IMR-90 (cell line): ENCODE measurements at regions not wholly inside any gene's neighbourhood (a gene's known extent, or its start where the extent isn't known, plus 50 kb on each side); places are given as distances from the start of the nearest gene placed in this dataset.
"Not testable (repeated sequence)": the region's sequence is repeated elsewhere in the genome, so short reads cannot be mapped to it uniquely, and the experiment has no call there.

ENCODE experiments used
- ATAC-seq: fragments of 200-7000 bp; cut with Tn5 transposase; 2 replicates; pipeline ENCODE4 v1.9.1; 2020; ENCODE audit warnings: low read depth, mild to moderate bottlenecking, moderate library complexity
- BruUV-seq: library from RNA; stranded (reverse); fragments of 400-500 nt; replicated peaks from 2 replicates; lab custom pipeline; 2021; lab: Mats Ljungman, UMichigan
- CTCF ChIA-PET: fragments of 300-600 bp; formaldehyde crosslinking; extraction: SDS; loops from one replicate; lab custom pipeline; 2021; ENCODE audit warnings: antibody characterized with exemption; lab: Yijun Ruan, JAX
- POLR2A ChIA-PET: fragments of 300-600 bp; sonication (Branson Sonifier 250); formaldehyde crosslinking; loops from one replicate; lab custom pipeline; 2022; ENCODE audit warnings: antibody characterized with exemption; ENCODE audit not compliant: unreplicated experiment; lab: Charles Lee
- DNase-seq: peaks from one replicate; pipeline ENCODE4 v3.0.0; 2013
- H2AFZ ChIP-seq: replicated peaks from 2 replicates; pipeline ENCODE3; 2013; ENCODE audit warnings: low read length, mild to moderate bottlenecking; ENCODE audit not compliant: poor library complexity
- H2AK5ac ChIP-seq: 2 replicates; pipeline ENCODE4 v1.6.1; 2013; ENCODE audit warnings: low read depth, low read length, inconsistent platforms
- H2AK9ac ChIP-seq: replicated peaks from 2 replicates; pipeline ENCODE3; 2013; ENCODE audit warnings: mild to moderate bottlenecking, low read depth, low read length, moderate library complexity; ENCODE audit not compliant: poor library complexity
- H2BK120ac ChIP-seq: 2 replicates; pipeline ENCODE4 v1.6.1; 2013; ENCODE audit warnings: low read depth, low read length, inconsistent platforms
- H2BK15ac ChIP-seq: 3 replicates; pipeline ENCODE4 v1.6.1; 2013; ENCODE audit warnings: low read depth, low read length, inconsistent platforms
- H2BK20ac ChIP-seq: 2 replicates; pipeline ENCODE4 v1.6.1; 2013; ENCODE audit warnings: low read depth, mild to moderate bottlenecking, inconsistent platforms, low read length, moderate library complexity
- H2BK5ac ChIP-seq: 2 replicates; pipeline ENCODE4 v1.6.1; 2013; ENCODE audit warnings: mild to moderate bottlenecking, low read depth, low read length, inconsistent platforms; ENCODE audit not compliant: poor library complexity, severe bottlenecking
- H3K14ac ChIP-seq: replicated peaks from 2 replicates; pipeline ENCODE4 v1.6.1; 2013; ENCODE audit warnings: low read depth, low read length, inconsistent platforms
- H3K18ac ChIP-seq: 2 replicates; pipeline ENCODE4 v1.6.1; 2013; ENCODE audit warnings: low read depth, low read length, control low read depth
- H3K23ac ChIP-seq: 2 replicates; pipeline ENCODE4 v1.6.1; 2013; ENCODE audit warnings: low read depth, low read length, inconsistent platforms
- H3K27ac ChIP-seq: 2 replicates; pipeline ENCODE4 v1.5.1; 2013; ENCODE audit warnings: mild to moderate bottlenecking, control low read depth, low read length; ENCODE audit not compliant: insufficient read depth
- H3K27me3 ChIP-seq: 2 replicates; pipeline ENCODE4 v1.6.1; 2013; ENCODE audit warnings: low read length; ENCODE audit not compliant: control insufficient read depth, insufficient read depth
- H3K36me3 ChIP-seq: 2 replicates; pipeline ENCODE4 v1.6.1; 2013; ENCODE audit warnings: low read length, mixed read lengths; ENCODE audit not compliant: control insufficient read depth, insufficient read depth
- H3K4ac ChIP-seq: 2 replicates; pipeline ENCODE4 v1.6.1; 2013; ENCODE audit warnings: low read depth, low read length, inconsistent platforms
- H3K4me1 ChIP-seq: 2 replicates; pipeline ENCODE4 v1.6.1; 2013; ENCODE audit warnings: low read length, mixed read lengths; ENCODE audit not compliant: control insufficient read depth, insufficient read depth
- H3K4me2 ChIP-seq: 2 replicates; pipeline ENCODE4 v1.6.1; 2013; ENCODE audit warnings: low read depth, mild to moderate bottlenecking, control low read depth, low read length, moderate library complexity
- H3K4me3 ChIP-seq: 2 replicates; pipeline ENCODE4 v1.5.1; 2013; ENCODE audit warnings: low read depth, mild to moderate bottlenecking, control low read depth, low read length, moderate library complexity; ENCODE audit not compliant: insufficient read depth
- H3K56ac ChIP-seq: 2 replicates; pipeline ENCODE4 v1.6.1; 2013; ENCODE audit warnings: low read length, inconsistent platforms; ENCODE audit not compliant: insufficient read depth; ENCODE audit errors: extremely low read depth
- H3K79me1 ChIP-seq, 2 experiments: 2 replicates each; pipeline ENCODE4 v1.6.1; 2013; ENCODE audit warnings: low read length in 2 of 2, inconsistent platforms in 1 of 2, low read depth in 1 of 2
- H3K9ac ChIP-seq: 2 replicates; pipeline ENCODE4 v1.6.1; 2013; ENCODE audit warnings: low read depth, low read length, control low read depth
- H3K9me1 ChIP-seq: 2 replicates; pipeline ENCODE4 v1.6.1; 2013; ENCODE audit warnings: low read length, inconsistent platforms; ENCODE audit not compliant: insufficient read depth
- H3K9me3 ChIP-seq: 2 replicates; pipeline ENCODE4 v1.6.1; 2013; ENCODE audit warnings: low read length; ENCODE audit not compliant: control insufficient read depth, insufficient read depth
- H4K20me1 ChIP-seq: 2 replicates; pipeline ENCODE4 v1.6.1; 2013; ENCODE audit warnings: low read length, inconsistent platforms; ENCODE audit not compliant: insufficient read depth
- H4K5ac ChIP-seq: 2 replicates; pipeline ENCODE4 v1.6.1; 2013; ENCODE audit warnings: mild to moderate bottlenecking, low read depth, low read length, control low read depth
- H4K8ac ChIP-seq, 2 experiments: 2 replicates each; pipeline ENCODE4 v1.6.1; 2013; ENCODE audit warnings: low read depth in 2 of 2, low read length in 2 of 2, control low read depth in 1 of 2, inconsistent platforms in 1 of 2
- H4K91ac ChIP-seq: 2 replicates; pipeline ENCODE4 v1.6.1; 2013; ENCODE audit warnings: low read depth, low read length, inconsistent platforms; ENCODE audit not compliant: insufficient read depth
- WGBS, 2 experiments: methylation state at CpG; one replicate each; pipeline versions ENCODE4 v1.1.5 to v1.1.7; 2013; ENCODE audit warnings: missing lambda C conversion rate in 2 of 2; ENCODE audit not compliant: insufficient read length in 1 of 2; ENCODE audit errors: extremely low coverage in 2 of 2; 5-methylcytosine and 5-hydroxymethylcytosine counted together
- dilution Hi-C: fragments of 300-500 bp; cut with HindIII; formaldehyde crosslinking; loops from one replicate; pipeline ENCODE4 v1.14.3; 2018; ENCODE audit warnings: low sequenced_read_pairs; ENCODE audit not compliant: unreplicated experiment
- in situ Hi-C: fragments of 300-500 bp; cut with MboI; formaldehyde crosslinking; loops from 3 replicates; pipeline ENCODE4 v1.14.3; 2019; ENCODE audit warnings: low sequenced_read_pairs, inconsistent platforms, mixed read lengths
- intact Hi-C: fragments of 100-400 bp; cut with micrococcal nuclease; formaldehyde crosslinking; loops from 2 replicates; pipeline ENCODE4 v1.10.0; 2022

DNA sequence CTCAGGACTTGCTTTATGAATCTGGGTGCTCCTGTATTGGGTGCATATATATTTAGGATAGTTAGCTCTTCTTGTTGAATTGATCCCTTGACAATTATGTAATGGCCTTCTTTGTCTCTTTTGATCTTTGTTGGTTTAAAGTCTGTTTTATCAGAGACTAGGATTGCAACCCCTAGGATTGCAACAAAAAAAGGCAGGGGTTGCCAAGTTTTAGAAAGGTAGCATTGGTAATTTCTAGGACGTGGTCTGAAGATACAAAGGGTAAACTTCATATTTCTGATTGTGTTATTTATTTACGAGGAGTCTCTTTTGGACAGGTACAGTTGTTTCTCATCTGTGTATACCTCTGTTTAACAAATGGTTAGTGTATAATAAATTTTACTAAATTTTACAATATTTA lies 433.7 kb downstream of the BTG1 start:
- H3K79me1 ChIP-seq, intact Hi-C loops, H3K9ac ChIP-seq, H3K18ac ChIP-seq, H2BK15ac ChIP-seq, H3K36me3 ChIP-seq, dilution Hi-C loops, DNase-seq, H3K4me2 ChIP-seq, H3K27me3 ChIP-seq, H2AFZ ChIP-seq, H3K14ac ChIP-seq, H2BK20ac ChIP-seq, POLR2A ChIA-PET, H3K23ac ChIP-seq, ATAC-seq, CTCF ChIA-PET, in situ Hi-C loops, H3K9me3 ChIP-seq, H4K8ac ChIP-seq, H3K56ac ChIP-seq, BruUV-seq, H3K9me1 ChIP-seq, H2AK5ac ChIP-seq, H4K20me1 ChIP-seq, H3K4me3 ChIP-seq, H2BK5ac ChIP-seq, H3K4ac ChIP-seq, H2BK120ac ChIP-seq, H3K27ac ChIP-seq, H3K4me1 ChIP-seq, H2AK9ac ChIP-seq, H4K5ac ChIP-seq, H4K91ac ChIP-seq: not testable (repeated sequence)
- WGBS, 2 experiments = no CpG with 5 or more reads among the region's 2 CpGs
